Stomach (tissue), 4 donors: ENCODE measurements at regions not wholly inside any gene's neighbourhood (a gene's known extent, or its start where the extent isn't known, plus 50 kb on each side); places are given as distances from the start of the nearest gene placed in this dataset.

Source experiments
- CTCF ChIP-seq, 7 experiments: fragments of 450-650 bp in 4 of 7; fragments of 200-600 bp in 3 of 7; sonication (generic) in 3 of 7; IDR thresholded peaks; one replicate each; pipeline ENCODE4 v1.5.1; 2016 to 2019; ENCODE audit warnings: antibody characterized with exemption in 7 of 7, control low read depth in 2 of 7, mild to moderate bottlenecking in 1 of 7
- EP300 ChIP-seq: sonication (generic); formaldehyde crosslinking; IDR thresholded peaks from one replicate; pipeline ENCODE4 v1.6.1; 2017; ENCODE audit warnings: antibody characterized with exemption
- POLR2A ChIP-seq, 4 donors: fragments of 450-650 bp; IDR thresholded peaks; one replicate each; pipeline ENCODE4 v1.6.1; 2016; ENCODE audit warnings: antibody characterized with exemption in 4 of 4, control low read depth in 2 of 4, mild to moderate bottlenecking in 1 of 4, moderate library complexity in 1 of 4

- no peak for TF ChIP-seq CTCF (IDR thresholded peaks at IDR 0.05)
- TF ChIP-seq POLR2A (IDR thresholded peaks at IDR 0.05) = no peak
- TF ChIP-seq EP300 = no peak
Observed at GRCh38 chr7:22566176-22566575, 66.2 kb upstream of the STEAP1B start.
